SU-DHL-6 (cell line): ENCODE measurements at regions not wholly inside any gene's neighbourhood (a gene's known extent, or its start where the extent isn't known, plus 50 kb on each side); places are given as distances from the start of the nearest gene placed in this dataset.

Experiments used
- H2AFZ ChIP-seq: fragments of 200-600 bp; sonication (generic); 2 replicates; pipeline ENCODE4 v1.6.1; 2014; ENCODE audit warnings: low read depth, mild to moderate bottlenecking, moderate library complexity, mixed read lengths, antibody characterized with exemption, low read length; ENCODE audit not compliant: severe bottlenecking
- H3F3A ChIP-seq: fragments of 200-600 bp; shearing (Covaris generic); 2 replicates; pipeline ENCODE4 v1.6.0; 2016; ENCODE audit warnings: antibody characterized with exemption, mild to moderate bottlenecking; ENCODE audit not compliant: insufficient read depth
- H3K27ac ChIP-seq: fragments of 200-600 bp; sonication (generic); 2 replicates; pipeline ENCODE4 v1.5.1; 2016; ENCODE audit warnings: low read depth, mild to moderate bottlenecking, low read length, moderate library complexity, mixed read lengths
- H3K27me3 ChIP-seq: fragments of 200-600 bp; sonication (generic), shearing (Covaris generic); 2 replicates; pipeline ENCODE4 v1.6.0; 2014; ENCODE audit warnings: mild to moderate bottlenecking, low read length
- H3K36me3 ChIP-seq: fragments of 200-600 bp; sonication (generic); 2 replicates; pipeline ENCODE4 v1.6.1; 2014; ENCODE audit warnings: mild to moderate bottlenecking, low read length, mixed read lengths
- H3K4me2 ChIP-seq: fragments of 300-600, 200-600 bp; shearing (Covaris generic), sonication (generic); 2 replicates; pipeline ENCODE4 v1.6.0; 2014; ENCODE audit warnings: low read length, low read depth, mild to moderate bottlenecking; ENCODE audit not compliant: poor library complexity, severe bottlenecking
- H3K4me3 ChIP-seq: fragments of 200-600 bp; sonication (generic); 2 replicates; pipeline ENCODE4 v1.5.1; 2014; ENCODE audit warnings: antibody characterized with exemption, low read length, mild to moderate bottlenecking, mixed read lengths; ENCODE audit not compliant: insufficient read depth, poor library complexity, severe bottlenecking
- H3K79me2 ChIP-seq: fragments of 200-600 bp; sonication (generic); 2 replicates; pipeline ENCODE4 v1.6.1; 2014; ENCODE audit warnings: mild to moderate bottlenecking, low read length, moderate library complexity; ENCODE audit not compliant: insufficient read depth
- H3K9ac ChIP-seq: fragments of 200-600 bp; sonication (generic); 2 replicates; pipeline ENCODE4 v1.7.0; 2014; ENCODE audit warnings: mild to moderate bottlenecking, low read length
- H3K9me2 ChIP-seq: fragments of 200-600 bp; sonication (generic); replicated peaks from 2 replicates; pipeline ENCODE4 v1.6.1; 2014; ENCODE audit warnings: low read length; ENCODE audit not compliant: insufficient read depth
- H3K9me3 ChIP-seq: fragments of 200-600 bp; sonication (generic); 2 replicates; pipeline ENCODE4 v1.6.1; 2014; ENCODE audit warnings: low read length, mixed read lengths; ENCODE audit not compliant: insufficient read depth
- H4K20me1 ChIP-seq: fragments of 200-600 bp; sonication (generic); 2 replicates; pipeline ENCODE4 v1.6.1; 2014; ENCODE audit warnings: low read depth, mild to moderate bottlenecking, antibody characterized with exemption, low read length, moderate library complexity, mixed read lengths
- EZH2phosphoT487 ChIP-seq: fragments of 200-600 bp; sonication (generic), shearing (Covaris generic); conservative IDR thresholded peaks from 2 replicates; pipeline ENCODE4 v1.6.1; 2018; ENCODE audit warnings: mild to moderate bottlenecking, antibody characterized with exemption, low read length, moderate library complexity, mixed read lengths
- TF ChIP-seq, protein P1 (sequence below): fragments of 200-600 bp; sonication (generic); IDR thresholded peaks from one replicate; pipeline ENCODE4 v1.5.1; 2017; ENCODE audit warnings: antibody characterized with exemption, mild to moderate bottlenecking, low read length, moderate library complexity; ENCODE audit not compliant: insufficient read depth, poor library complexity, severe bottlenecking

DNA sequence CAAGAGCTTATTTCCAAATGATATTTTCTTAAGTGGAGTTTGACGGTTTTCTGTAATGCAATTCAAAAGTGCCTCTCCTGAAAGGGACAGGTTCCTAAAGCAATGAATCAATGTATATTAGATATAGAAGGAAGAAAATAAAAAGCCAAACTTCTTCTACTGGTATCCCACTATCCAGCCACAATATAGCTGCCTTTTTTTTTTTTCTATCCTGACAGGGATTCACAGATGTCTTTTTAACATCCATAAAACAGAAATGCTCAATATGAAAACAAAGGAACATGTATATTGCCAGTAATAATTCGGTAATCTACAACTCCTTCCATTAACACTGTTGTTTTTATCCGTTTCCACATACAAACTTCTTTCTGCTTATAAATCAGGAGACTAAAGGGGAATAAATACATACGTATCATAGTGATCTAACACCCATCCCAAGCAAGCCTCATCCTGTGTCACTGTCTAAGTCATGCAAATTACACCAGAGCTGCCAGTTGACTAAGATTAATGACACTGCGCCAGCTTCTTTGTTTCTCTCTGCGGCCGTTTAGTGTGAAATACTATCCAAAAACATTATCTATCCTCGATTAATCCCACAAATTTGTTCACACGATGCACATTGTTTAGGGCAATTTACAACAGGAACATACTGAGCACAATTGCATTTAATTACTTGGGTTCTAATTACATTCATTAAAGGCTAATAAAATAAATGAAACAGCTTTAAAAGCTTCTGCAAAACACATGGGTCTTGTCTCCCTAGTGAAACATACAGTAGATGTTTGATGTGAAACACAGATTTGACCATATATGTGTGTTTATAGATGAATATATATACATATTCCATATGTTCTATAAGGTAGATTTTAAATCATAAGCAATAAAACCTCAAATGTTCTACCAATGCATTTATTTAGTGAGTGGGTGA is 51.9 kb upstream of the CDIN1 start:
- Histone ChIP-seq H3K9me3 (no peaks in the 10 kb centered on the region), H2AFZ (no peak overlapping the region), H3F3A (no peaks in the 10 kb centered on the region), H3K36me3 (no peaks in the 10 kb centered on the region), H4K20me1 (no peaks in the 10 kb centered on the region), H3K27me3 (no peaks in the 10 kb centered on the region), H3K9ac (no peak overlapping the region), H3K27ac (no peak overlapping the region), H3K4me3 (no peak overlapping the region), H3K79me2 (no peaks in the 10 kb centered on the region), H3K4me2 (no peak overlapping the region), H3K9me2 (no peaks in the 10 kb centered on the region)
- TF ChIP-seq, protein P1, sequence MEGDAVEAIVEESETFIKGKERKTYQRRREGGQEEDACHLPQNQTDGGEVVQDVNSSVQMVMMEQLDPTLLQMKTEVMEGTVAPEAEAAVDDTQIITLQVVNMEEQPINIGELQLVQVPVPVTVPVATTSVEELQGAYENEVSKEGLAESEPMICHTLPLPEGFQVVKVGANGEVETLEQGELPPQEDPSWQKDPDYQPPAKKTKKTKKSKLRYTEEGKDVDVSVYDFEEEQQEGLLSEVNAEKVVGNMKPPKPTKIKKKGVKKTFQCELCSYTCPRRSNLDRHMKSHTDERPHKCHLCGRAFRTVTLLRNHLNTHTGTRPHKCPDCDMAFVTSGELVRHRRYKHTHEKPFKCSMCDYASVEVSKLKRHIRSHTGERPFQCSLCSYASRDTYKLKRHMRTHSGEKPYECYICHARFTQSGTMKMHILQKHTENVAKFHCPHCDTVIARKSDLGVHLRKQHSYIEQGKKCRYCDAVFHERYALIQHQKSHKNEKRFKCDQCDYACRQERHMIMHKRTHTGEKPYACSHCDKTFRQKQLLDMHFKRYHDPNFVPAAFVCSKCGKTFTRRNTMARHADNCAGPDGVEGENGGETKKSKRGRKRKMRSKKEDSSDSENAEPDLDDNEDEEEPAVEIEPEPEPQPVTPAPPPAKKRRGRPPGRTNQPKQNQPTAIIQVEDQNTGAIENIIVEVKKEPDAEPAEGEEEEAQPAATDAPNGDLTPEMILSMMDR: no peak
- TF ChIP-seq EZH2phosphoT487: no peak

DNA sequence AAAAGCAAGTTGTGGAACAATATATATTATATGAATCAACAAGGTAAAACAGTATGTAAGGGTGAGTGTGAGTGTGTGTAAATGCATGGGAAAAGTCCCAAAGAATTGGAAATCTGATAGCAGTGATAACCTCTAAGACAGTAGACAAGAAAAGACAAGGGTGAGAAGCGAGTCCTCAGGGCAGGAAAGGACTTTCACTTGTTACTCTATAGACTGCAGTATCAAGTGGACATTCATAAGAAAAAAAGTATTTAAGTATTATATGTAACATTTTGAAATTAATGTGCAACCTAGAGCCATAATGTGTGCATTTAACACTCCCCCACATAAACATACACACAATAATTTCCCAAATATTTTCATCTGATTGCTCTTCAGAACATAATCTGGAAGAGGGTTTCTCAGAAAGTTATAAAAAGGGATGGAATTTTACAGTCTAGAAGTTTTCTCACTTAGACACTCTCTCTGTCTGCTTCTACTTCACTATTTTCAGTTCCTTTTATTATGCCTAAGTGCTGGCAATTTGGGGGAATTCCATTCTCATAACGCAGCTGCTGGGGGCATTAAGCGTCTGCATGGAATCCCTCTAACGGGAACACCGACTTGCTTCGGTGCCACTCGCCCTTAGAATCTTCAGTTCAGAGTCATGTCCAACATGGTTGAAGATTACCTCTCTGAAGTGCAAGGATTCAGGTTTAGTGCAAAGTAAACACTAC is 50.0 kb upstream of the CDIN1 start:
- Histone ChIP-seq H3K79me2 (no peaks in the 10 kb centered on the region), H3K9me3 (no peaks in the 10 kb centered on the region), H3K27ac (no peak overlapping the region), H3K27me3 (no peaks in the 10 kb centered on the region), H3K4me2 (no peak overlapping the region), H3K9ac (no peak overlapping the region), H2AFZ (no peak overlapping the region), H4K20me1 (no peaks in the 10 kb centered on the region), H3K9me2 (no peaks in the 10 kb centered on the region), H3F3A (no peaks in the 10 kb centered on the region), H3K36me3 (no peaks in the 10 kb centered on the region), H3K4me3 (no peak overlapping the region)
- TF ChIP-seq EZH2phosphoT487: no peak
